Type B pancreatic cell (in vitro differentiated cells): ENCODE measurements at regions not wholly inside any gene's neighbourhood (a gene's known extent, or its start where the extent isn't known, plus 50 kb on each side); places are given as distances from the start of the nearest gene placed in this dataset.
"Not testable (repeated sequence)": the region's sequence is repeated elsewhere in the genome, so short reads cannot be mapped to it uniquely, and the experiment has no call there.

Source experiments
- DNase-seq: peaks from one replicate; pipeline ENCODE4 v3.0.0; 2021; ENCODE audit warnings: mixed read lengths; ENCODE audit not compliant: unreplicated experiment; ENCODE audit errors: extremely low spot score
- H3K27ac Mint-ChIP-seq: 2 replicates; pipeline ENCODE4 v1.8.0; 2021; ENCODE audit warnings: mild to moderate bottlenecking, mixed read lengths
- H3K27me3 Mint-ChIP-seq: 2 replicates; pipeline ENCODE4 v1.8.0; 2021; ENCODE audit warnings: mixed read lengths
- H3K36me3 Mint-ChIP-seq: 2 replicates; pipeline ENCODE4 v1.8.0; 2021; ENCODE audit warnings: mixed read lengths
- H3K4me1 Mint-ChIP-seq: one replicate; pipeline ENCODE4 v1.8.0; 2021; ENCODE audit warnings: mixed read lengths; ENCODE audit not compliant: unreplicated experiment
- H3K4me3 Mint-ChIP-seq: 2 replicates; pipeline ENCODE4 v1.8.0; 2021; ENCODE audit warnings: mild to moderate bottlenecking, mixed read lengths
- H3K9me3 Mint-ChIP-seq: 2 replicates; pipeline ENCODE4 v1.8.0; 2021; ENCODE audit warnings: mixed read lengths
- TF ChIP-seq, protein P1 (sequence below): fragments of 200-600 bp; sonication (generic); conservative IDR thresholded peaks from 2 replicates; pipeline ENCODE4 v1.5.0; 2021; ENCODE audit warnings: antibody characterized with exemption, mild to moderate bottlenecking

DNA sequence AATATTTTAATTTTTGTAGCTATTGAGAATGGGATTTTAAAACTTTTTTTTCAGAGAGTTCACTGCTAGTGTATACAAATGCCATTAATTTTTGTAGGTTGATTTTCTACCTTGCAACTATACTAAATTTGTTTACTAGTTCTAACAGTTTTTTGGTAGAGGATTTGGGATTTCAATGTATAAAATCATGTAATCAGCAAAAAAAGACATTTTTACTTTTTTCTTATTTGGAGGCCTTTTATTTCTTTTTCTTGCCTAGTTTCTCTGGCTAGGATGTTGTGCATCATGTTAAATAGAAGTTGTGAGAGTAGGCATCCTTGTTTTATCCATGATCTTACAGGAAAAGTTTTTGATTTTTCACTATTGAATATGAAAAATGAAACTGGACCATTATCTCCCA lies 602.9 kb upstream of the KIF2B start:
- Mint-ChIP-seq H3K4me3 (no peak overlapping the region), H3K9me3 (peaks cover 11% of the 10 kb centered on the region), H3K4me1 (no peaks in the 10 kb centered on the region), H3K27me3 (no peaks in the 10 kb centered on the region), H3K36me3 (no peaks in the 10 kb centered on the region), H3K27ac (no peak overlapping the region)
- no peak for DNase-seq
- TF ChIP-seq, protein P1, sequence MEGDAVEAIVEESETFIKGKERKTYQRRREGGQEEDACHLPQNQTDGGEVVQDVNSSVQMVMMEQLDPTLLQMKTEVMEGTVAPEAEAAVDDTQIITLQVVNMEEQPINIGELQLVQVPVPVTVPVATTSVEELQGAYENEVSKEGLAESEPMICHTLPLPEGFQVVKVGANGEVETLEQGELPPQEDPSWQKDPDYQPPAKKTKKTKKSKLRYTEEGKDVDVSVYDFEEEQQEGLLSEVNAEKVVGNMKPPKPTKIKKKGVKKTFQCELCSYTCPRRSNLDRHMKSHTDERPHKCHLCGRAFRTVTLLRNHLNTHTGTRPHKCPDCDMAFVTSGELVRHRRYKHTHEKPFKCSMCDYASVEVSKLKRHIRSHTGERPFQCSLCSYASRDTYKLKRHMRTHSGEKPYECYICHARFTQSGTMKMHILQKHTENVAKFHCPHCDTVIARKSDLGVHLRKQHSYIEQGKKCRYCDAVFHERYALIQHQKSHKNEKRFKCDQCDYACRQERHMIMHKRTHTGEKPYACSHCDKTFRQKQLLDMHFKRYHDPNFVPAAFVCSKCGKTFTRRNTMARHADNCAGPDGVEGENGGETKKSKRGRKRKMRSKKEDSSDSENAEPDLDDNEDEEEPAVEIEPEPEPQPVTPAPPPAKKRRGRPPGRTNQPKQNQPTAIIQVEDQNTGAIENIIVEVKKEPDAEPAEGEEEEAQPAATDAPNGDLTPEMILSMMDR = no peak

DNA sequence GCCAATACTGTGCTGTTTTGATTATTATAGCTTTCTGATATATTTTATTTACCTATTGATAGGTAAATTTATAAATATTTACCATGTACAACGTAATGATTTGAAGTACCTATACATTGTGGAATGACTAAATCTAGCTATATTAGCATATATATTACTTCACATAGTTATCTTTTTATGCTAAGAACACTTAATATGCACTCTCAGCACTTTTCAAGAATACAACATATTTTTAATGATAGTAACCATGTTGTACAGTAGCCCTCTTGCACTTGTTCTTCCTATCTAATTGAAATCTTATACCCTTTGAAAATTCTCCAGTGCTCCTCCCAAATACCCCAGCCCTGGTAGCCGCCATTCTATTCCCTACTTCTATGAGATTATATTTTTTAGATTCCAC lies 604.0 kb upstream of the KIF2B start:
- no peak overlapping the region for H3K4me3 Mint-ChIP-seq
- H3K36me3 Mint-ChIP-seq = no peaks in the 10 kb centered on the region
- no peak overlapping the region for H3K27ac Mint-ChIP-seq
- TF ChIP-seq, protein P1 = no peak
- H3K27me3 Mint-ChIP-seq = no peaks in the 10 kb centered on the region
- DNase-seq = no peak
- no peaks in the 10 kb centered on the region for H3K4me1 Mint-ChIP-seq
- peaks cover 6% of the 10 kb centered on the region for H3K9me3 Mint-ChIP-seq

DNA sequence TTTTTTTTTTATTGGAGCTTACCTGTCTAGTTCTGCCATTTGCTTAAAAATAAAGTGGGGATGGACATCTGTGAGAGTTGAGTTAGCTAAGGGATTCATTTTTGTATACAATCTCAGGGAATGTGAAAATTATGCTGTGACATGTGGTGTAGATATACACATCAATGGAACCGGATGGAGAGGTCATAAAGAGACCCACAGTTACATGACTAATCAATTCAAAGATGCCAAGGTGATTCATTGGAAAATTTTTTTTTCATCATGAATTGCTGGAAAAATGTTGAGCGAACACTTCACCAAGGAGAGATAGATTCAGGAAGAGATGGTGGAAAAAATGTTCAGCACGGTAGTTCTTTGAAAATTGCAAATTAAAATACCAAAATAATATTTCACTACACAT lies 605.4 kb upstream of the KIF2B start:
- no peak for DNase-seq
- H3K27ac Mint-ChIP-seq = no peak overlapping the region
- H3K36me3 Mint-ChIP-seq = no peaks in the 10 kb centered on the region
- H3K4me1 Mint-ChIP-seq = no peaks in the 10 kb centered on the region
- H3K27me3 Mint-ChIP-seq = no peaks in the 10 kb centered on the region
- TF ChIP-seq, protein P1 = no peak
- H3K4me3 Mint-ChIP-seq = no peak overlapping the region
- H3K9me3 Mint-ChIP-seq = peaks cover 6% of the 10 kb centered on the region

DNA sequence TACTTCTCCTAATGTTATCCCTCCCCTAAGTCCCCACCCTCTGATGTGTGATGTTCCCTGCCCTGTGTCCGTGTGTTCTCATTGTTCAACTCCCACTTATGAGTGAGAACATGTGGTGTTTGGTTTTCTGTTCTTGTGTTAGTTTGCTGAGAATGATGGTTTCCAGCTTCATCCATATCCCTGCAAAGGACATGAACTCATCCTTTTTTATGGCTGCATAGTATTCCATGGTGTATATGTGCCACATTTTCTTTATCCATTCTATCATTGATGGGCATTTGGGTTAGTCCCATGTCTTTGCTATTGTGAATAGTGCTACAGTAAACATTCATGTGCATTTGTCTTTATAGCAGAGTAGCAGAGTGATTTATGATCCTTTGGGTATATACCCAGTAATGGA lies 613.8 kb upstream of the KIF2B start:
- not testable (repeated sequence) for H3K27me3 Mint-ChIP-seq, H3K27ac Mint-ChIP-seq, H3K36me3 Mint-ChIP-seq, H3K4me1 Mint-ChIP-seq, H3K9me3 Mint-ChIP-seq, H3K4me3 Mint-ChIP-seq, DNase-seq

DNA sequence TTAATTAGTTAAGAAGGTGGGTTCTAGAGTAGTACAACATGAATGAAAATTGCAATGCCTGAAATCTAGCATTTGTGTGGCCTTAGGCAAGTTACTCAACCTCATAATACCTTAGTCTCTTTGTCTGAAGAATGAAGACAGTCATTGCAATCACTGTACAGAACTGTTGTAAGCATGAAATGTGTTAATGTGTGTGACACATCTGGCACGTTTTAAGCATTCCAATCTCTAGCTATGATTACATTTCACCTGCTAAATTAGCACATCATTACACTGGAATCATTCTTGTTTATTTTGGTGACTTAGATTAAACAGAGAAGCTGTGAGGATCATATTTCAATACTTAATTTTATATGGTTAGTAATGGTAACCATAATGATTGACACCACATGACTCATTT lies 629.7 kb upstream of the KIF2B start:
- TF ChIP-seq, protein P1 = no peak
- no peaks in the 10 kb centered on the region for H3K4me1 Mint-ChIP-seq
- no peaks in the 10 kb centered on the region for H3K36me3 Mint-ChIP-seq
- no peak for DNase-seq
- H3K4me3 Mint-ChIP-seq = no peak overlapping the region
- no peak overlapping the region for H3K27ac Mint-ChIP-seq
- H3K27me3 Mint-ChIP-seq = no peaks in the 10 kb centered on the region
- H3K9me3 Mint-ChIP-seq = no peaks in the 10 kb centered on the region

DNA sequence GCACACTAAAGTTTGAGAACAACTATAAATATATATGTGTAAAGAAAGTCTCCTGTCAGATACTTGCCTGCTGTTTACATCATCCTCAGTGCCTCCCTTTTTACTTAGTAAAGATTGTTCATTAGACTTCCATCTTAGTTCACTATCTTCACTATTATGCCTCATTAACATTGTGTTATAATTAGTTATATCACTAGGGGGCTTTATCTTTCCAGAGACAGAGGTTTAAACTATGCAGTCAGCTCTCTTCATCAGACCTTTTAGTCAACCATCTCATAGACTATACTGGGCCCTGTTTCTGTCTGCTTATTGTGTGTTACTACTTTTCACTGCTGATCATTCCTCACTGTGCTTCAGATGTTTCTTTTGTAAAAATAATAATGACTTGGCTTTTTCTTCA lies 630.8 kb upstream of the KIF2B start:
- Mint-ChIP-seq H3K27me3 (no peaks in the 10 kb centered on the region), H3K27ac (no peak overlapping the region)

More for the DNA sequence above, 630.8 kb upstream of the KIF2B start:
- Mint-ChIP-seq H3K4me3 (no peak overlapping the region), H3K4me1 (no peaks in the 10 kb centered on the region), H3K36me3 (no peaks in the 10 kb centered on the region), H3K9me3 (no peaks in the 10 kb centered on the region)
- no peak for DNase-seq
- TF ChIP-seq, protein P1 = no peak
